Adrenal gland (tissue), 5 donors: ENCODE measurements at regions not wholly inside any gene's neighbourhood (a gene's known extent, or its start where the extent isn't known, plus 50 kb on each side); places are given as distances from the start of the nearest gene placed in this dataset.

Experiments
- POLR2A ChIP-seq, 2 donors: fragments of 450-650 bp; IDR thresholded peaks; one replicate each; pipeline ENCODE4 v1.6.1; 2017; ENCODE audit warnings: antibody characterized with exemption in 2 of 2, mild to moderate bottlenecking in 2 of 2, moderate library complexity in 1 of 2
- TF ChIP-seq, protein P1 (sequence below), 6 experiments: fragments of 450-650 bp in 4 of 6; fragments of 200-600 bp in 2 of 6; sonication (generic) in 1 of 6; IDR thresholded peaks; 1 replicate in 5 of 6; 2 replicates in 1 of 6; pipeline versions ENCODE4 v1.5.1 to v1.8.0; 2016 to 2021; ENCODE audit warnings: antibody characterized with exemption in 6 of 6, mild to moderate bottlenecking in 2 of 6, moderate library complexity in 1 of 6
- donor health status: DM: no; HTN: no; CAD: no.

DNA sequence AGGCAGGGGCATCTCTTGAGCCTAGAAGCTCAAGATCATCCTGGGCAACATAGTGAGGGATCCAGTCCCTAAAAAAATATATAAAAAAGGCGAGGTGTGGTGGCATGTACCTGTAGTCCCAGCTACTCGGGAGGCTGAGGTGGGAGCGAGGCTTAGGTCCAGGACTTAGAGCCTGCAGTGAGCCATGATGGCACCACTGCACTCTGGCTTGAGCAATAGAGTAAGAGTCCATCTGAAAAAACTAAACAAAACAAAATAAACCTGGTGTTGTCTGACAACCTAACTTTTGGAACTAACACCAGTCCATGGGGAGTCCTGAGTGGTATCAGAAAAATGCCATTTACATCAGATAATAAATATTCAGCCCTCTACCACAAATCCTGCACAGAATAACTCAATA, 110.1 kb upstream of the NRIP1 start:
- TF ChIP-seq, protein P1, sequence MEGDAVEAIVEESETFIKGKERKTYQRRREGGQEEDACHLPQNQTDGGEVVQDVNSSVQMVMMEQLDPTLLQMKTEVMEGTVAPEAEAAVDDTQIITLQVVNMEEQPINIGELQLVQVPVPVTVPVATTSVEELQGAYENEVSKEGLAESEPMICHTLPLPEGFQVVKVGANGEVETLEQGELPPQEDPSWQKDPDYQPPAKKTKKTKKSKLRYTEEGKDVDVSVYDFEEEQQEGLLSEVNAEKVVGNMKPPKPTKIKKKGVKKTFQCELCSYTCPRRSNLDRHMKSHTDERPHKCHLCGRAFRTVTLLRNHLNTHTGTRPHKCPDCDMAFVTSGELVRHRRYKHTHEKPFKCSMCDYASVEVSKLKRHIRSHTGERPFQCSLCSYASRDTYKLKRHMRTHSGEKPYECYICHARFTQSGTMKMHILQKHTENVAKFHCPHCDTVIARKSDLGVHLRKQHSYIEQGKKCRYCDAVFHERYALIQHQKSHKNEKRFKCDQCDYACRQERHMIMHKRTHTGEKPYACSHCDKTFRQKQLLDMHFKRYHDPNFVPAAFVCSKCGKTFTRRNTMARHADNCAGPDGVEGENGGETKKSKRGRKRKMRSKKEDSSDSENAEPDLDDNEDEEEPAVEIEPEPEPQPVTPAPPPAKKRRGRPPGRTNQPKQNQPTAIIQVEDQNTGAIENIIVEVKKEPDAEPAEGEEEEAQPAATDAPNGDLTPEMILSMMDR (IDR thresholded peaks at IDR 0.05), result no peak
- no peak for TF ChIP-seq POLR2A (IDR thresholded peaks at IDR 0.05)
